Upper lobe of left lung (tissue), 4 donors: ENCODE measurements at regions not wholly inside any gene's neighbourhood (a gene's known extent, or its start where the extent isn't known, plus 50 kb on each side); places are given as distances from the start of the nearest gene placed in this dataset.

Experiments used
- CTCF ChIP-seq, 6 experiments: fragments of 450-650 bp in 4 of 6; fragments of 200-600 bp in 2 of 6; sonication (generic) in 2 of 6; IDR thresholded peaks; one replicate each; pipeline ENCODE4 v1.5.1; 2016 to 2019; ENCODE audit warnings: antibody characterized with exemption in 6 of 6
- EP300 ChIP-seq, 4 donors: sonication (generic); formaldehyde crosslinking; IDR thresholded peaks; one replicate each; pipeline ENCODE4 v1.5.1; 2017; ENCODE audit warnings: antibody characterized with exemption in 4 of 4, control low read depth in 2 of 4
- POLR2A ChIP-seq, 4 donors: fragments of 450-650 bp; IDR thresholded peaks; one replicate each; pipeline ENCODE4 v1.5.1; 2016 to 2017; ENCODE audit warnings: antibody characterized with exemption in 4 of 4, mild to moderate bottlenecking in 2 of 4
- POLR2AphosphoS5 ChIP-seq, 2 donors: sonication (generic); formaldehyde crosslinking; IDR thresholded peaks; one replicate each; pipeline ENCODE4 v1.5.1; 2017; ENCODE audit warnings: antibody characterized with exemption in 2 of 2

DNA sequence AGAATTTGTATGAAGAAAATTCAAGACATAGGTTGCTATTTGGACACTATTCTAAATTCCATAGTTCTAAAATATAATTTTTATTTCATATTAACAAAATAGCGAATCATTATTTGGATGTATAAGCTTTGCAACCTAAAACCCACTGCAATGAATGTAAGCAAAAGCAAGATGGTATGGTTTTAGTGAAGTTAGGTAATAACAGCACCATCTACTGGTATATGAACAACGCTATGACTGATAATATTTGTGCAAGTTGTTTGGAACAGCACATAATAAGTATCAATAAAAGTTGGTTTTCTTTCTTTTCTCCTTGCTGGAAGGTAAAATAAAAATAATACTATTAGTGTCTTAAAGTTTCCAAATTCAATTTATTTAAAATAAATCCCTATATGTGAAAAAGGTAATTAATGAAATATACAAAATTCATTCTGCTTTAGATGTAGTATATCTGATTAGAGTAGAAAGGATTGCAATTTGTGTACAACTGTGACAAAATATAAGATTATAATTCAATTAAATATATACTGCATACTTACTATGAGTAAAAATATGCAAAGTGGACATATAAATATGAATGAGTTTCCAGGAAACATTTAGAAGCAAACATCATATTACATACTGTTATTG is 79.0 kb upstream of the LSM8 start:
- no peak for TF ChIP-seq POLR2AphosphoS5 (IDR thresholded peaks at IDR 0.05)
- no peak for TF ChIP-seq POLR2A (IDR thresholded peaks at IDR 0.05)
- peak in 2 of 6 experiments; percentile 8 to 18 for TF ChIP-seq CTCF (IDR thresholded peaks at IDR 0.05)
- no peak for TF ChIP-seq EP300 (IDR thresholded peaks at IDR 0.05)
